COLO668 (cell line): ENCODE measurements at regions not wholly inside any gene's neighbourhood (a gene's known extent, or its start where the extent isn't known, plus 50 kb on each side); places are given as distances from the start of the nearest gene placed in this dataset.
A peak's percentile ranks its signal among the peaks of the same experiment; 100 is the strongest.

Experiments
- DNase-seq: peaks from one replicate; lab custom pipeline; 2025; ENCODE audit not compliant: unreplicated experiment; lab: John Stamatoyannopoulos, UW

- DNase-seq = peak; percentile 34
These were observed 85.2 kb upstream of the SPATA13 start for GRCh38 chr13:24075137-24075975.

- DNase-seq = peak; percentile 73
These were observed 84.4 kb upstream of the SPATA13 start for GRCh38 chr13:24076109-24076508.

- peak; percentile 54 for DNase-seq
These were observed 83.9 kb upstream of the SPATA13 start for GRCh38 chr13:24076636-24077035.

GRCh38 chr13:24080134-24080533, 80.4 kb upstream of the SPATA13 start:
- DNase-seq = no peak

GRCh38 chr13:24081387-24081786, 79.1 kb upstream of the SPATA13 start:
- DNase-seq = no peak

GRCh38 chr13:24083141-24083540, 77.4 kb upstream of the SPATA13 start:
- DNase-seq = no peak

GRCh38 chr13:24083722-24084421, 76.6 kb upstream of the SPATA13 start:
- DNase-seq = no peak

GRCh38 chr13:24085662-24086061, 74.9 kb upstream of the SPATA13 start:
- DNase-seq = peak; percentile 64

GRCh38 chr13:24086642-24087041, 73.9 kb upstream of the SPATA13 start:
- DNase-seq = no peak

- no peak for DNase-seq
These were observed 72.8 kb upstream of the SPATA13 start for GRCh38 chr13:24087605-24088225.

- DNase-seq = no peak
These were observed 70.5 kb upstream of the SPATA13 start for GRCh38 chr13:24090049-24090448.

GRCh38 chr13:24091080-24091479, 69.4 kb upstream of the SPATA13 start:
- DNase-seq = no peak

GRCh38 chr13:24092108-24092507, 68.4 kb upstream of the SPATA13 start:
- no peak for DNase-seq

GRCh38 chr13:24093047-24093446, 67.5 kb upstream of the SPATA13 start:
- DNase-seq = no peak

GRCh38 chr13:24096659-24097058, 63.9 kb upstream of the SPATA13 start:
- DNase-seq = no peak

- no peak for DNase-seq
These were observed 63.5 kb upstream of the SPATA13 start for GRCh38 chr13:24097064-24097463.

- DNase-seq = no peak
These were observed 62.9 kb upstream of the SPATA13 start for GRCh38 chr13:24097667-24098066.

GRCh38 chr13:24099490-24099889, 61.0 kb upstream of the SPATA13 start:
- no peak for DNase-seq

GRCh38 chr13:24100188-24100587, 60.3 kb upstream of the SPATA13 start:
- no peak for DNase-seq

GRCh38 chr13:24103782-24104372, 56.6 kb upstream of the SPATA13 start:
- no peak for DNase-seq

- no peak for DNase-seq
These were observed 55.8 kb upstream of the SPATA13 start for GRCh38 chr13:24104723-24105122.

- DNase-seq = no peak
These were observed 54.1 kb upstream of the SPATA13 start for GRCh38 chr13:24106429-24106828.
